ENCODE measurements at regions not wholly inside any gene's neighbourhood (a gene's known extent, or its start where the extent isn't known, plus 50 kb on each side); places are given as distances from the start of the nearest gene placed in this dataset.

GRCh38 chr9:74035786-74036185, 461.3 kb upstream of the RORB start:
- no peak for DNase-seq (ENCODE audit: low spot score)
- H3K9me3 Mint-ChIP-seq (ENCODE audit: unreplicated experiment), result no peaks in the 10 kb centered on the region
- H3K4me3 Mint-ChIP-seq (ENCODE audit: unreplicated experiment), result no peak overlapping the region
- H3K4me1 Mint-ChIP-seq (ENCODE audit: unreplicated experiment), result no peaks in the 10 kb centered on the region
- no peaks in the 10 kb centered on the region for H3K27me3 Mint-ChIP-seq (ENCODE audit: unreplicated experiment)
- no peak for TF ChIP-seq CTCF (IDR thresholded peaks at IDR 0.05; ENCODE audit: unreplicated experiment)
- no peaks in the 10 kb centered on the region for H3K36me3 Mint-ChIP-seq (ENCODE audit: low read depth, unreplicated experiment)
- H3K27ac Mint-ChIP-seq (ENCODE audit: unreplicated experiment), result no peak overlapping the region

- no peak overlapping the region for H3K4me3 Mint-ChIP-seq (ENCODE audit: unreplicated experiment)
- no peak for TF ChIP-seq CTCF (IDR thresholded peaks at IDR 0.05; ENCODE audit: unreplicated experiment)
- DNase-seq (ENCODE audit: low spot score), result no peak
- no peaks in the 10 kb centered on the region for H3K27me3 Mint-ChIP-seq (ENCODE audit: unreplicated experiment)
- no peaks in the 10 kb centered on the region for H3K9me3 Mint-ChIP-seq (ENCODE audit: unreplicated experiment)
- no peak overlapping the region for H3K27ac Mint-ChIP-seq (ENCODE audit: unreplicated experiment)
- H3K36me3 Mint-ChIP-seq (ENCODE audit: low read depth, unreplicated experiment), result no peaks in the 10 kb centered on the region
- no peaks in the 10 kb centered on the region for H3K4me1 Mint-ChIP-seq (ENCODE audit: unreplicated experiment)
Observed at GRCh38 chr9:74036549-74037231, 460.4 kb upstream of the RORB start.

GRCh38 chr9:74037274-74037673, 459.9 kb upstream of the RORB start:
- TF ChIP-seq CTCF (IDR thresholded peaks at IDR 0.05; ENCODE audit: unreplicated experiment), result no peak
- Mint-ChIP-seq H3K27me3 (ENCODE audit: unreplicated experiment) (no peaks in the 10 kb centered on the region), H3K36me3 (ENCODE audit: low read depth, unreplicated experiment) (no peaks in the 10 kb centered on the region), H3K4me3 (ENCODE audit: unreplicated experiment) (no peak overlapping the region), H3K9me3 (ENCODE audit: unreplicated experiment) (no peaks in the 10 kb centered on the region), H3K4me1 (ENCODE audit: unreplicated experiment) (no peaks in the 10 kb centered on the region), H3K27ac (ENCODE audit: unreplicated experiment) (no peak overlapping the region)
- no peak for DNase-seq (ENCODE audit: low spot score)

- DNase-seq (ENCODE audit: low spot score), result no peak
- no peak overlapping the region for H3K4me3 Mint-ChIP-seq (ENCODE audit: unreplicated experiment)
- H3K9me3 Mint-ChIP-seq (ENCODE audit: unreplicated experiment), result no peaks in the 10 kb centered on the region
- no peaks in the 10 kb centered on the region for H3K4me1 Mint-ChIP-seq (ENCODE audit: unreplicated experiment)
- H3K36me3 Mint-ChIP-seq (ENCODE audit: low read depth, unreplicated experiment), result no peaks in the 10 kb centered on the region
- TF ChIP-seq CTCF (IDR thresholded peaks at IDR 0.05; ENCODE audit: unreplicated experiment), result no peak
- H3K27me3 Mint-ChIP-seq (ENCODE audit: unreplicated experiment), result no peaks in the 10 kb centered on the region
- no peak overlapping the region for H3K27ac Mint-ChIP-seq (ENCODE audit: unreplicated experiment)
Observed at GRCh38 chr9:74041588-74041987, 455.5 kb upstream of the RORB start.

- no peak overlapping the region for H3K27ac Mint-ChIP-seq (ENCODE audit: unreplicated experiment)
- no peak overlapping the region for H3K4me3 Mint-ChIP-seq (ENCODE audit: unreplicated experiment)
- no peak for DNase-seq (ENCODE audit: low spot score)
- H3K4me1 Mint-ChIP-seq (ENCODE audit: unreplicated experiment), result no peaks in the 10 kb centered on the region
- TF ChIP-seq CTCF (IDR thresholded peaks at IDR 0.05; ENCODE audit: unreplicated experiment), result no peak
- H3K36me3 Mint-ChIP-seq (ENCODE audit: low read depth, unreplicated experiment), result no peaks in the 10 kb centered on the region
- H3K9me3 Mint-ChIP-seq (ENCODE audit: unreplicated experiment), result no peaks in the 10 kb centered on the region
- H3K27me3 Mint-ChIP-seq (ENCODE audit: unreplicated experiment), result no peaks in the 10 kb centered on the region
Observed at GRCh38 chr9:74044844-74045243, 452.3 kb upstream of the RORB start.
